GM21576 (cell line): ENCODE measurements at regions not wholly inside any gene's neighbourhood (a gene's known extent, or its start where the extent isn't known, plus 50 kb on each side); places are given as distances from the start of the nearest gene placed in this dataset.

Experiments used
- ATAC-seq: cut with Tn5 transposase; IDR thresholded peaks from one replicate; pipeline ENCODE4 v1.9.1; 2021; ENCODE audit warnings: mild to moderate bottlenecking, moderate library complexity; ENCODE audit not compliant: unreplicated experiment

GRCh38 chr6:112785408-112785807 is 438.3 kb downstream of the RFPL4B start:
- ATAC-seq, result no peak

GRCh38 chr6:112786801-112787200 is 439.7 kb downstream of the RFPL4B start:
- no peak for ATAC-seq

DNA sequence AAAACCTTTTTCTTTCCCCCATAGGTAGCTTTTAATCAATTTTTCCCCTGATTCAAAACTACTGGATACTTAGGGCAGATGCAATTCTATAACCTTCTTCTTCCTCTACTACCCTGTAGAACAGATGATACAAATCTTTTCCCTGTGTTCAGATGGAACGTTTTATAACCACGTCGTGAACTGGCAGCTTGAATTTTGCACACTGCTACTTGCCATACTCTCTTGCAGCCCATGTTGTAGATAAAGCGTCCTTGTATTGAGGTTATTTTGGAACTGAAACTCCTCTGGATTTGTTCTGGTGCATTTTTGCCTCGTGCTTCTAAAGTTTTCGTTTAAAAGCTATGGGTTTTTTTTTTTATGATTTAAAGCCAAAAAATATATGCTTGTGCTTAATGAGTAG is 440.2 kb downstream of the RFPL4B start:
- ATAC-seq, result no peak

GRCh38 chr6:112795316-112795715 is 448.2 kb downstream of the RFPL4B start:
- no peak for ATAC-seq

DNA sequence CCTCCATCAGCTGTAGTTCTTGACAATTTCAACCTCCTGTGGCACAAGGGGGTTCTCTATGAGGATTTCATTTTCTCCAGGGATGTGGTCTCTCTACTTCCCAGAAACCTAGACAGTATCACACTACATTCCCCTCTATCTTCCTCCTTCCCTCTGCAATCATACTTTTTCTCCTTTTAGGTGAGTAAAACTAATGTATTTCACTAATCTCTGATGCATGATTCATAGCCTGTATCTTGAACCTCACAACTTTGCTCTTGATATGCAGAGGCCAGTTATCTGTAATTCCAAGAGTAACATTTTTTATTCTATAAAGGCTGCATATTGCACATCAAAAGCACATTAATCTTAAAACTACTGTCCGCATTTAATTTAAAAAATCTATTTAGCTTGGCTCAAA is 449.6 kb downstream of the RFPL4B start:
- ATAC-seq, result no peak

GRCh38 chr6:112799889-112800288 is 452.8 kb downstream of the RFPL4B start:
- no peak for ATAC-seq

GRCh38 chr6:112800439-112800838 is 453.3 kb downstream of the RFPL4B start:
- ATAC-seq, result no peak

GRCh38 chr6:112800916-112801315 is 453.8 kb downstream of the RFPL4B start:
- no peak for ATAC-seq

DNA sequence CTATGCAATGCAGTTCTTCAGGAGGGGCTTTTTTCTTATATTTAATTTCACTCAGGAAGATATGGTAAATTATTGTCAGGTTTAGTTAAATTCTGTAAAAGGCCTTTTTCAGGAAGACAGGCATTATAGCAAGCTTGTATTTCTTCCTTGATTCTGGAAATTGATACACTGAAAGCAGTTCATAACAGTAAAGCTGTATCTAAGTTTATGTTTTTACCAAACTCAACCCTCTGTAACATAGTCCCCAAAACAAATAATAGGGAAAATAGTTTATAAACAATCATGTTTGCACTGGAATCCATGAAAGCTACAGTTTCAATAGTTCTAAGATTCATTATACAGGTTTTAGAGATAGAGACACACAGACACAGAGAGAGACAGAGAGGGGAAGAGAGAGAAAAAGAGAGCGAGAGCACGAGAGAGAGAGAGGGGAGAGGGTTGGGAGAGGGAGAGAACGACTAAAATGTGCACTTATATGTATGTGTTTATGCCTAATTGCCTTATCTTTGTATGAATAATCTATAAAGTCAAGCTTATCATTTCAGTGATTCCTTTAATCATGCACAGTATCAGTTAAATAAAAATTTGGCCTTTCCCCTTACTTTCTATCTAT is 454.4 kb downstream of the RFPL4B start:
- no peak for ATAC-seq

GRCh38 chr6:112802144-112802543 is 455.0 kb downstream of the RFPL4B start:
- ATAC-seq, result no peak

- no peak for ATAC-seq
Measured at GRCh38 chr6:112804638-112805330, 457.7 kb downstream of the RFPL4B start.

DNA sequence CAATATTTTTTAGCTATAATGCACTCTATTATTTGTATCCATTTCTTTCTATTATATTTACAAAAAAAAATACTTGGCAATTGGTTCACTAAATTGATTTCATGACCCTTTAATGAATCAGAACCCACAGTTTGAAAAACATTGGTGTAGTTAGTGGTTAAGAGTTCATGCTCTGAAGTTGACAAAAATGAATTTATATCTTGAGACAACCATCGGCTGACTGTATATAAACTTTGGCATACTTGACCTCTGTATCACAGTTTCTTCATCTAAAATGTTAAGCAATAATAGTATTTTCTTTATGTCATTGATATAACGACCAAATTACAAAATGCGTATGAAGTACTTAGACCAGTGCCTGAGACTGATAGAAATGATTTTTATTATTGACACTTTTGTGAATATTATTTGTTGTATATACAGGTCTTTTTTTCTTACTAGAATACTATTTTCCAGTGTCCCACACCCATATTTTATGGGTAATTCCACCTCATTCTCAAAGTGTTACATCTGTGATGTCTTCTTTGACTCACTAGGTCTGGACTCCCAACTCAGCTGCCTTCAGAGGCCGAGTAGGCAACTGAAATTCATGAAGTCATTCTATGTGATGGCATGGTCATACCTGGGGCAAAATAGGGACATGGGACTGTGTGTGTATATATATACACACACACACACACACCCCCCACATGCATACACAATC is 459.2 kb downstream of the RFPL4B start:
- no peak for ATAC-seq

DNA sequence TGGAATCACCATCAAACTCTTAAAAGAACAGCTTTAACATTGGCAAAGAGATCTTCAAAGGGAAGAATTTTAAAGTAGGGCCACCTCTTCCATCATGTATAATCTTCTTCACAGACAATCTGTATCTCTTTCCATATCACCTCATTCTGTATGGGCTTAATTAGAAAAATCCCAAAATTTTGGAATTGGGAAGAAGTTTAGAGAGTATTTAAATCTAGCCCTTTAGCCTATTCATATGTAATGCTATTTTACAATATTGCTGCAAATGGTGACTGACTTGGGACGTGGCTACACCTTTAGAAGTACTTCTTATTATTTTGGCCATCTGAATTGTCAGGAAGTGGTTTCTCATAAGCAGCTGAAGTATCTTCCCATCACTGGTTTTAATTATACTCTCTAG is 474.3 kb downstream of the RFPL4B start:
- no peak for ATAC-seq

- no peak for ATAC-seq
Measured at GRCh38 chr6:112822769-112823168, 475.6 kb downstream of the RFPL4B start.

DNA sequence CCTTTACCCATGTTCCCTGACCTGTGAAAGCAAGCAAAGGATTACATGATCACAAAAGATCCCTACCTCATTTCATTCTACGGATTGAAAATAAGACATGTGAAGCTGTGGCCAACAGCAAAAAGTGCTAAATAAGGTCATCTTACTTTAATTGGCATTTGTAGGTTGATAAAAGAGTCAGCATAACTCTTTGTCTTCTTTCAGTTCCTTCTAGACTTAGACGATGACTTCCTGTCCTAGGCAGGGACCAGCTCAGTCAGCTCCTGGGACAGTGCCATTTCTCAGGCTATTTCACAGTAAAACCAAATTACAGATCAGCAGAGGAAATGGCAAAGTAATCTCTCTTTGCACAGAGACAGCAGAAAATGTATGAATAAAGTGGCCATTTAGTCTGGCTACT is 480.7 kb downstream of the RFPL4B start:
- peak; percentile 96 for ATAC-seq

GRCh38 chr6:112831022-112831421 is 483.9 kb downstream of the RFPL4B start:
- no peak for ATAC-seq

- no peak for ATAC-seq
Measured at GRCh38 chr6:112833581-112834131, 486.5 kb downstream of the RFPL4B start.

- ATAC-seq, result no peak
Measured at GRCh38 chr6:112835078-112835477, 487.9 kb downstream of the RFPL4B start.

DNA sequence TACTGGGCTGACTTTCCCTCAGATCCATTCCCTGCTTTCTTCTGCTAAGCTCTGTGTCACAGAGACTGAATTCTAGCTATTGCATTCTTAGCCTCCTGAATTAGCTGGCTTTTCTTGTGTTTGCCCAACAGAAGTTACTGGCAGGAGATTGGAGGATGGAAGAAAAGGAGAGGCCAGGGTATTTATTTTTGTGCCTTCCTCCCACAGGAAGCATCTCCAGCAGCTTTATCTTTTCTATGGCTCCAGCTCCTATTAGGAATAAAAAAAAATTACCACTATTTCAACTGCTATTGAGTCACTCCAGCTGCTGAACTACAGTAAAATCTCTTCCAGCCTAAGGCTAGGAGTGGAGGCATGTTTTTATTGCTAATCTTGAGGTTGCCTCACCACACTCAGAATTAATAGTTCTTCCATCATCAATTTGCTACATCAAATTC is 492.4 kb downstream of the RFPL4B start:
- ATAC-seq, result no peak

- ATAC-seq, result peak; percentile 74
Measured at GRCh38 chr6:112841553-112842329, 494.6 kb downstream of the RFPL4B start.

- peak; percentile 29 for ATAC-seq
Measured at GRCh38 chr6:112842330-112842685, 495.2 kb downstream of the RFPL4B start.
